M059J (cell line): ENCODE measurements at regions not wholly inside any gene's neighbourhood (a gene's known extent, or its start where the extent isn't known, plus 50 kb on each side); places are given as distances from the start of the nearest gene placed in this dataset.
A peak's percentile ranks its signal among the peaks of the same experiment; 100 is the strongest.

Source experiments
- DNase-seq: peaks from one replicate; pipeline ENCODE4 v3.0.0-alpha.2; 2012; ENCODE audit warnings: low read depth

- peak; percentile 42 for DNase-seq
These were observed 157.6 kb downstream of the ARL6IP6 start for GRCh38 chr2:152875701-152876695.

GRCh38 chr2:152874955-152875354 is 156.5 kb downstream of the ARL6IP6 start:
- DNase-seq, result peak; percentile 66

- no peak for DNase-seq
These were observed 151.8 kb downstream of the ARL6IP6 start for GRCh38 chr2:152870239-152870638.

- no peak for DNase-seq
These were observed 149.0 kb downstream of the ARL6IP6 start for GRCh38 chr2:152867397-152867796.

- DNase-seq, result peak; percentile 22
These were observed 146.3 kb downstream of the ARL6IP6 start for GRCh38 chr2:152864601-152865149.

GRCh38 chr2:152863826-152864225 is 145.4 kb downstream of the ARL6IP6 start:
- DNase-seq, result no peak

- DNase-seq, result peak; percentile 9
These were observed 143.0 kb downstream of the ARL6IP6 start for GRCh38 chr2:152861349-152861942.

- no peak for DNase-seq
These were observed 140.3 kb downstream of the ARL6IP6 start for GRCh38 chr2:152858594-152859265.

GRCh38 chr2:152846697-152847470 is 128.5 kb downstream of the ARL6IP6 start:
- DNase-seq, result peak; percentile 79

GRCh38 chr2:152835674-152836073 is 117.3 kb downstream of the ARL6IP6 start:
- DNase-seq, result no peak

GRCh38 chr2:152827944-152828343 is 109.5 kb downstream of the ARL6IP6 start:
- DNase-seq, result no peak

GRCh38 chr2:152826581-152827279 is 108.3 kb downstream of the ARL6IP6 start:
- peak; percentile 77 for DNase-seq

- DNase-seq, result peak; percentile 75
These were observed 107.4 kb downstream of the ARL6IP6 start for GRCh38 chr2:152825834-152826233.

- DNase-seq, result peak; percentile 11
These were observed 105.5 kb downstream of the ARL6IP6 start for GRCh38 chr2:152823905-152824304.

GRCh38 chr2:152822676-152823075 is 104.3 kb downstream of the ARL6IP6 start:
- peak; percentile 64 for DNase-seq

GRCh38 chr2:152820048-152820447 is 101.6 kb downstream of the ARL6IP6 start:
- no peak for DNase-seq

- no peak for DNase-seq
These were observed 97.3 kb downstream of the ARL6IP6 start for GRCh38 chr2:152815634-152816257.

- DNase-seq, result peak; percentile 32
These were observed 96.1 kb downstream of the ARL6IP6 start for GRCh38 chr2:152814475-152815030.

- DNase-seq, result no peak
These were observed 94.9 kb downstream of the ARL6IP6 start for GRCh38 chr2:152813351-152813750.
